Fibroblast of skin of scalp (primary cell): ENCODE measurements at regions not wholly inside any gene's neighbourhood (a gene's known extent, or its start where the extent isn't known, plus 50 kb on each side); places are given as distances from the start of the nearest gene placed in this dataset.

Source experiments
- DNase-seq: peaks from one replicate; pipeline ENCODE4 v3.0.0-alpha.2; 2013

DNA sequence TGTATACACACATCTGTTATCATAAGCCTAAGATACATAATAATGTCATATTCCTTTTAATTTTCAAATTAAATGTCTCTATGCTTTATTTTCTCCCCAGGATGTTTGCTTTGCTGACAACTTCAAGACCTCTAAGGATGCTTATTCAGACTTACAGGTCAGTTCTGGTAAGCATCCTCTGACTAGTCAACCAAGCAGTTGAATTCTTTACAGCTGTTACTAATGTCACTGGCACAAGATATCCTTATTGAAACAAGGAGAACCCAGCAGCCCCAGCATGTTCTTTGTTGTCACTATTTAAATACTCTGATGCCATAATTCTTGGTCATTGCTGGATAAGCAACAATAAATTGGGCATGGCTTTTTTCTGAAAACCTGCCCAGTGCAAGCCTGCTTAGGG, 232.3 kb upstream of the PMFBP1 start:
- DNase-seq: peak; percentile 14

DNA sequence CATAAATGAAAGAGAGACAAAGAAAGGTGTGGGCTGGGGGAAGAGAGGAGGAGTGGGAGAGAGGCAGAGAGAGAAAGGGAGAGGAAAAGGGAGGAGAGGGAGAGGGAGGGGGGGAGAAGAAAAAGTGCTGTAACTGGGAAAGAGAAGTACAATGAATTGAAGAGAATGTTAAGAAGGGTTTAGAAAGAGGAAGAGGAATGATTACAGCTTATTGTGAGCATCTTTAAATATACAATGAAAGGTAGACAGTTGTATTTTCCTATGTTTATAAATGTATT, 229.1 kb upstream of the PMFBP1 start:
- DNase-seq: no peak

DNA sequence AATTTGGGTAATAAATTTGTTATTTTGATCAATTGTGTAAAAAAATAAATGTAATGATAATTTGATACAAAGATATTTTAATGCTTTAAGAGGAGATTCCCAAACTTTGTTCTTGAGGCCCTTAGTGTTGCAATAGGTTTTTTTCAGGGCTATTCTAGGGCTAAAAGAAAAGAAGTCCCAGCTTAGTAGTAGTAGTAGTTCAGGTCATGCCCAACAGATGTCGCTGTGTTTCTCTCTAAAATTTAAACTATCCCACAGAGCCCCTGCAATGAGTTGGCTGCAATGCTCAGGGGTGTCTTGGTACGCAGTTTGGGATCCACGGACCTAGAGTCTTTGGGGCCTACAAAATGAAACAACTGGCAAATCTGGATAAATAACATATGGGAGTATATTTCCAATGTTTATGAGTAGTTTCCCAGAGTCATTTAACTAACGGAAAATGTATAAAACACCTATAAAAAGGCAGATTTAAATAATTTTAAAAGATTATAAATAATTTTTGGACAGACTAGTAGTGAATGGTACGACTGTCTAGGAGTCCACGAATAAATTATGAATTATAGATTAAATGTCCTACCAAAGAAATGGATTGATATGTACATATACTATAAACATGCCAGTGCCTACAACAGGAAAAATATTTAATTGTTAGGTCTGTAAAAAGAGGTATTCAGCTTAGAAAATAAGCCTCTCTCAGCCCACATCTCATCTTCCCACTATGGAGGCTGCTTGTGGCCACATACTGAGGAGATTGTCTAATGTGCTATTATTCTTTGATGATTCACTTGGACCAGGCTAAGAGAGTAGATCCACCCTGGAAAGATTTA, 228.5 kb upstream of the PMFBP1 start:
- peak; percentile 78 for DNase-seq

DNA sequence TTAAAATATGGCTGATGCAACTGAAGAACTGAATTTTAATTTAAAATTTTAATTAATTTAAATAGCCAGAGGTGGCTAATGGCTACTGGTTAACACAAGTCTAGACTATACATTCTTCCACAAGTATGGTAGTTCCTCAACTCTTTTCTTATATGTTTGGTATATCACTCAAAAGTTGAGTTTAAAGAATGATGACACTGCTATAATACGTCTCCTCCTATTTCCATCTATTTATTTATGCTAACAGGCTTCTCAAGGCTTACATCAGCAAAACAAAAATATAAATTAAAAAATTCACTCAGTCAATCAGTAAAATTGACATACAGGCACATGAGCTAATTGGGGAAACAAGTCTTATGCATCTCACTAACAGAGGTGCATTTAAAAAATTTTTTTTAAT, 227.9 kb upstream of the PMFBP1 start:
- DNase-seq: no peak

- DNase-seq: no peak
Measured at GRCh38 chr16:72397876-72398275, 225.9 kb upstream of the PMFBP1 start.

GRCh38 chr16:72394526-72394925, 222.6 kb upstream of the PMFBP1 start:
- DNase-seq: no peak

DNA sequence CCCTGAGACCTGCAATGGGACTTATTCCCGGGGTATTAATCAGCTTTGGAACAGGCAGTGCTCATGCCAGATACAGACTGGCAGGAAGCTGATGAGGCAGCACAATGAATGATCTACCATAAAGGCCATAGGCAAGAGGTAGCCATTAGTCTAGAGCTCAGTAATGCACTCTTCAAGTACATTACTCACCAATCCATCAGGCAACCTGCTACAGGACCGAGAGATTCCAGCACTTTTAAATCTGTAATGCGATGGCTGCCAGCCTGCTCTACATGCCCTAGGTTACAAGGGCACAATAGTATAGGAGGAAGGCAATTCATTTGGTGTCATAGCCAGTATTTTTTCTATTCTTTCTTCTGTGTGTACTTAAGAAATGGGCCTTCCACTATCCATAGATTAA, 217.8 kb upstream of the PMFBP1 start:
- DNase-seq: no peak

DNA sequence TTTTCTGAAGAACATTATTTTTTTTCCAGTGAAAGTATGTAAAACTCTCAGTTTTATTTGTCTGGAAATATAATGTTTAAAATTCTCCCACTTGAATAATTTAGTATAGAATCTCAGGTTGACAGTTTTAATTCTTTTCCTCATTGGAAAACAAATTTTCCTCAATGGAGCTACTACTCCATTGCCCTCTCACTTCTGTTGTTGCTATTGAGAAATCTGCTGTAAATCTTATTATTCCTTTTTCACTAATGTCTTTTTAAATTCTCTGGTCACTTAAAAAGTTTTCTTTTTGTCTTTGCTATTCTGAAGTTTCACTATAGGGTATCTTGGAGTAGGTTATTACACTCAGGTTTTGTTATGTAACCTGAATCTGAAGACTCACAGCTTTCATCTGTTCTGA, 216.1 kb upstream of the PMFBP1 start:
- DNase-seq: no peak

DNA sequence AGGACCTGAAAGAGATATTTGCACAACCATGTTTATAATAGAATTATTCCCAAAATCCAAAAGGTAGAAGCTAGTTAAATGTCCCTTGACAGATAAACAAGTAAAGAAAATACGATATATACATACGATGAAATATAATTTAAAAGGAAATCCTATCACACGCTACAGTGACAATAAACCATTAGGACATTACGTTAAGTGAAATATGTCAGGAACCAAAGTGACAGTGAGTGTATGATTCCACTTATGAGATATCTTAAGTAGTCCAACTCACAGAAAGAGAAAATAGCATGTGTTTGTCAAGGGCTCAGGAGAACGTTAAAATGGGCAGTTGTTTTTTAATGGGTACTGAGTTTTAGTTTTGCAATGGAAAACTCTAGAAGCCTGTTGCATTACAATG, 212.7 kb upstream of the PMFBP1 start:
- no peak for DNase-seq

- no peak for DNase-seq
Measured at GRCh38 chr16:72380283-72380682, 208.3 kb upstream of the PMFBP1 start.

- DNase-seq: no peak
Measured at GRCh38 chr16:72373201-72373600, 201.2 kb upstream of the PMFBP1 start.

DNA sequence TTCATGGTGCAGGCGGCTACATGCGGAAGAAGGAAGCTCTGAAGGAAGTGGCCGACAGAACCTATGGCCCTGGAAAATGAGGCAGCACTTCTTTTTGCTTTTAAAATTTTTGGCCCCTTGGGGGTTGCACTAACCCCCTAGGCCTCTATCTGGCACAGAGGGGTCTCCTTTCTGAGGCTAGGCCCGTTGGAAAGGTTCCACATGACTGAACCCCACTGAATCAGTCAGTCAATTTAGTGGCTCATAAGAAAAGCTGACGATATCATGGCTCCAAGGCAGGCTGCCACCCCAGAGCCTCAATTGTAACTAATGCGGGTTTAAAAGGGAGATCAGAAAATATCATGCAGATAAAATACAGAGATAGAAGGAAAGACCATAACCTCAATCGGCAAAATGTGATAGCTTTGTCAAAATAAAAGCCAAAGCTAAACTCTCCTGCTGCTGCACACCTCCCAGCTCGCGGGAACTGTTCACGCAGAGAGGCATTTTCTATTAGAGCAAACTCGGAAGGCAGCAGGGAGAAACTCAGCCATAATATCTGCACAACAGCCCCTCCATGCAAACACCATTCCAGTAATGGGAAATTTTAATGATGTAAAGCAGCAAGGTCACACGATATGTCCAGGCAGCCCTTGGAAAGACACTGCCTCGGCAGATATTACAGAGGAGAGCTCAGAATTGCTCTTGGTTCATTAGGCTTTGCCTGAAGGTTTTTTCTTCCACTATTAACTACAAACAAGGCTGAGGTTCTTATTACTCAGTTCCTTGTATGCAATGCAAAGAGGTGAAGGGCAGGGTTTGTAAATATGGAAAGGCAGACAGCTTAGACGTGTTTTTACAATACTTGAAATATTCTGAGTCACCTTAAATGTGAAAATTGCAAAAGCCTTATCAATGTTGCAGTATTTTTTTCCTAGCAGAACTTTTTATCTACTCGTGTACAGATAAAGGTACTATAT, 200.4 kb upstream of the PMFBP1 start:
- DNase-seq: no peak

DNA sequence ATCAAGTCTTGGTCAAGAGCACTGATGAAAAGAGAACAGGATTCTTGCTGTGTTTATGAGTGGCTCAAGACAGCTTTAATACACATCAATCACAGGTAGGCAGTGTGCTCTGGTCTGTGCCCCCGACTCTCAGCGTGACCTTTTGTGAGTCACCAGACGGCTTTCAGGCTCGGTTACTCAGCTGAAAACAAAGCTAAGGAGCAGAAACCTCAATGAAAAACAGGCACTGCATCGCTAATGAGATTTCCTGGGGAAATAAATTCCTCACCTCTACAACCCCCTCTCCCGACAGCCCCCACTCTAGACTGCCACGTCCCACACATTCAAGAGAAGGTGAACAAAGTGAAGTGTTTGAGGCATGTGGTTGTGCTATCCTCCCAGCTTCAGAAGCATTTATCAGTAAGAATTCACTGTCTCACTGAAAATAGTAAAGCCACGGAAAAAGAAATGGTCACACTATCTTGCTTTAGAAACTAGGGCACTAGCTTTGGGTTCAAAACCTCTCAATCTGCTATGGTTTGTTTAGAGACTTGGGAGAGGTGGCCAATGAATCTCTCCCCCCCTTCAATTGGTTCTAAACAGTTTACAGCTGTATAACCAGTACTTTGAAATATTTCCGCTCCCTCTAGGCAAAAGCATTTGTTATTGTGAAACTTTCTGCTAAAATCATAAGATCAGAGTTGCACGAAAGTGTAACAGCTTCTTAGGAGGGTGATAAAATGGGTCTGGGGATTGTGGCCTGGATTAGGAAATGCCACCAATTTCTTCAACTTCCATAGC, 199.5 kb upstream of the PMFBP1 start:
- DNase-seq: peak; percentile 17

DNA sequence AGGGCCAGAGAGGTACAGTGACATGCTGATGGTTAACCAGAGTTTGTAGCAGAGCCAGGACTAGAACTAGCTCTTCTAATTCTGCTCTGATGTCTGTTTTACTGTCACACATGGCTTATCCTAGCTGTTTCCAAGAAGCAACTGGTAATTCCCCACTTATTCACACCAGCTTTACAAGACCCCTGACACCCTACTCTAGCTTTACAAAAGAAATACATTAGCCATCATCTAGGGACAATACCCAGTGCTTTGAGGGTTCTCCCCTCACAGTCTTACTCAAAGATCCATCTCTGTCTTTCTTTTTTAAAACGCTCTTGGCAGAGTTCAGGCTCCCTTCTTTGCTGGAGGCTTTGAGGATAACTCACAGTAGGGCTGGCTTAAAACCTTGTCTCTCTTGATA, 197.3 kb upstream of the PMFBP1 start:
- DNase-seq: no peak

DNA sequence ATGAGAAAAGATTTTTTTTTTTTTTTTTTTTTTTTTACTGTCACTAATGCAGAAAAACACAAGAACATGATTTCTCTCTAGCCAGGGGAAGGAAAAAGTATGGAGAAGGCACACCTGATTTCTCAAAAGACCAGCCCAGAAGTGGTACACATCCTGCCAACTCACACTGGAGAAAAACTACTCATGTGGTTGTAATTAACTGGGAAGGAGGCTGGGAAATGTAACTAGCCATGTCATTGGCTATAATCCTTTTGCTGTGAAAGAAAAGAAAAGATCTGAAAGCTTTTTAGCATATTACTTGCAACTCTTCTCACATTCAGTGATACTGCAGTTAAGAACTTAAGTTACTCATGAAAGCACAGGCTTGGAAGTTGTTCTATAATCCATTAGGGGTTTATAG, 195.9 kb upstream of the PMFBP1 start:
- DNase-seq: no peak

GRCh38 chr16:72362973-72363372, 191.0 kb upstream of the PMFBP1 start:
- DNase-seq: no peak

DNA sequence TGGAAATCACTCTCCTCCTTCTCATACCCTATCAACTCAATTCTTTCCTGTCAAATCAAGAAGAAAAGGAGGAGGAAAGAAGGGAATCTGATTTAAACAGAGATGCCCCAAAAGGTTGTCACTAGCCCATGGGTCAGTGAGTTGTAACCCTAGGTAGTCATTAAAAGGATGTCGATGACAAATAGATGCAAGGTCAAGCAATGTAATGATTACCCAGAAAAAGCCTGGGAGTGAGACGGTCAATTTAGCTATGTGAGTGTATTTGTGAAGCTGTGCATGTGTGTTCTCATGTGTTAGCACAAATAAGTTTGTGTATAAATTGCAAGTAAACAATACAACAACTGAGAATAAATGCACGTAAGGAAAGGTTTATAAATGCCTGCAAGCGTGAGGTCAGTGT, 190.5 kb upstream of the PMFBP1 start:
- DNase-seq: no peak

DNA sequence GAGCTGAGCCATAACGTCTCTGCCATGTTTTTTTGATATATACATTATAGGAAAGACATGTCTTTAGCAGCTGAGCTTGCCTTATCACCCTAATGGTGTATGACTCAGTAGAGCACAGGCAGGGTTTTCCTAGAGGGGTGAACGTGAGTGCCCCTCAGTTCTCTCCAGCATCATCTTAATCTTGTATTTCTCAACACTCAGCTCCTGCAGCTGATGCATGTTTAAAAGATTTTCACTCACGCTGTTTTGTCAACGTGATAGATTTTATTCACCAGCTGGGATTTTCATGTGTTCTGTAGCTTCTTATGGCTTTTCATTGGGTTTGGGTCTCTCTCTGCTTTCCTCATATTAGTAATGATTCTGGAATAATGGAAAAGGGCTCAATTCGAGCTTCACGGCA, 186.0 kb upstream of the PMFBP1 start:
- DNase-seq: no peak

GRCh38 chr16:72355561-72355960, 183.6 kb upstream of the PMFBP1 start:
- DNase-seq: peak; percentile 48

- DNase-seq: no peak
Measured at GRCh38 chr16:72349719-72350118, 177.8 kb upstream of the PMFBP1 start.

DNA sequence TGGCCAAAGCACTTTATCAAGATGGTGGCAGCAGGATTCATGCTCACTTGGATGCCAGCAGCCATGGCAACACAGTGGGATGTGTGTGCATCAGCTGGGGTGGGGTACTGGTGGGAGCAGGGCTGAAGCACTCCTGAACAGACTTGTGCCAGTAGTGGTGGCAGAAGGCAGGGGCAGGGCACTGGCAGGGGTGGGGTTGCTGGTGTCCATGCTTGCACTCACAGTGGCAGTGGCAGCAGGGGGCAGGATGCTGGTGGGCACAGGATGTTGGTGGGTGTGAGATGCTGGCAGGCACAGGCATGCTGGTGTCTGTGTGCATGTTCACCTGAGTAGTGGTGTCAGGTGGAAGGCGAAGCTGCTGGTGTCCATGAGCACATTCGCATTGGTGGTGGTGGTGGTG, 161.0 kb upstream of the PMFBP1 start:
- no peak for DNase-seq

DNA sequence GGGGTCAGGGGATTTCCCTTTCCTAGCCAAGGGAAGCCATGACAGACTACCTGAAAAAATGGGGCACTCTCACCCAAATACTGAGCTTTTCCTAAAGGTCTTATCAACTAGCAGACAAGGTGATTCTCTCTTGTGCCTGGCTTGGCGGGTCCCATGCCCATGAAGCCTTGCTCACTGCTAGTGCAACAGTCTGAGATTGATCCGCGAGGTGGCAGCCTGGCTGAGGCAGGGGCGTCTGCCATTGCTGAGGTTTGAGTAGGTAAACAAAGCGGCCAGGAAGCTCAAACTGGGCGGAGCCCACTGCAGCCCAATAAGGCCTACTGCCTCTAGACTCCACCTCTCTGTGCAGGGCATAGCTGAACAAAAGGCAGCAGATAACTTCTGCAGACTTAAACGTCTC, 152.6 kb upstream of the PMFBP1 start:
- DNase-seq: no peak

DNA sequence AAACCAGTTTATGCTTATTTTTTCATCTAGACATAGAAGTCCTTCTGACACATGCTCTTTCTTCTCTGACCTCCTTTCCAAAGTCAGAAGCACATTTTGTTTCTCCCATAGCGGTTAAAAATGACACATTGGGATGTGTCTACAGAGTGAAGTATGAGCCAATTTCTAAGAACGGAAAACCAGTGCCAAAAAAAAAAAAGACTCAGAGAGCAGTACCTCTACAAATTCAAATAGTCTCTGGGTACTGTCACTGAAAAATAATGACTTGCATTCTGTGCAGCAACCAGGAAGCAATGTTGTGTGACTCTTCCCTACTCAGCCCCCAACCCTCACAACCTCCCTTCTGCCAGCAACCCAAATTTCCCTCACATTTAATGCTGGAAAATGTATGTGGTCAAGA, 145.5 kb upstream of the PMFBP1 start:
- DNase-seq: peak; percentile 44
